Ascending aorta (tissue), 2 donors: ENCODE measurements at regions not wholly inside any gene's neighbourhood (a gene's known extent, or its start where the extent isn't known, plus 50 kb on each side); places are given as distances from the start of the nearest gene placed in this dataset.

Experiments
- DNase-seq, 2 donors: peaks; one replicate each; pipeline ENCODE4 v3.0.0-alpha.2; 2019; ENCODE audit warnings: low spot score in 2 of 2
- H3K27ac ChIP-seq, 2 donors: fragments of 200-600 bp; sonication (generic); one replicate each; pipeline ENCODE4 v1.5.1; 2016 to 2017; ENCODE audit warnings: mild to moderate bottlenecking in 1 of 2
- H3K27me3 ChIP-seq: fragments of 200-600 bp; sonication (generic); one replicate; pipeline ENCODE4 v1.5.1; 2017
- H3K36me3 ChIP-seq, 2 donors: fragments of 200-600 bp; sonication (generic); one replicate each; pipeline ENCODE4 v1.5.1; 2016
- H3K4me1 ChIP-seq, 2 donors: fragments of 200-600 bp; sonication (generic); one replicate each; pipeline ENCODE4 v1.5.1; 2016 to 2017; ENCODE audit warnings: mild to moderate bottlenecking in 1 of 2
- H3K4me3 ChIP-seq, 2 donors: fragments of 200-600 bp; sonication (generic); one replicate each; pipeline ENCODE4 v1.5.1; 2016 to 2017; ENCODE audit warnings: mild to moderate bottlenecking in 1 of 2
- H3K9me3 ChIP-seq, 2 donors: fragments of 200-600 bp; sonication (generic); one replicate each; pipeline ENCODE4 v1.5.1; 2016
- CTCF ChIP-seq, 3 experiments: fragments of 200-600 bp in 2 of 3; fragments of 450-650 bp in 1 of 3; sonication (generic) in 2 of 3; IDR thresholded peaks; one replicate each; pipeline ENCODE4 v1.5.1; 2016 to 2019; ENCODE audit warnings: antibody characterized with exemption in 3 of 3, mild to moderate bottlenecking in 1 of 3, moderate library complexity in 1 of 3
- intact Hi-C: fragments of 100-400 bp; cut with DNase I; formaldehyde crosslinking; loops from one replicate; pipeline ENCODE4 v1.15.1; 2023

- no peaks in the 10 kb centered on the region for H3K9me3 ChIP-seq
- intact Hi-C loops, result no loop called here
- H3K27ac ChIP-seq, result no peak overlapping the region
- no peak for TF ChIP-seq CTCF (IDR thresholded peaks at IDR 0.05)
- no peak overlapping the region for H3K4me3 ChIP-seq
- H3K4me1 ChIP-seq, result no peaks in the 10 kb centered on the region
- no peaks in the 10 kb centered on the region for H3K27me3 ChIP-seq
- no peak for DNase-seq
- H3K36me3 ChIP-seq, result no peaks in the 10 kb centered on the region
Measured at GRCh38 chr5:93153461-93153860, 427.6 kb downstream of the NR2F1-AS1 start.

GRCh38 chr5:93151896-93152295 is 429.1 kb downstream of the NR2F1-AS1 start:
- Histone ChIP-seq H3K27me3 (no peaks in the 10 kb centered on the region), H3K4me3 (no peak overlapping the region), H3K27ac (no peak overlapping the region), H3K36me3 (no peaks in the 10 kb centered on the region), H3K4me1 (no peaks in the 10 kb centered on the region), H3K9me3 (no peaks in the 10 kb centered on the region)
- DNase-seq, result no peak
- TF ChIP-seq CTCF (IDR thresholded peaks at IDR 0.05), result no peak
- intact Hi-C loops, result no loop called here

GRCh38 chr5:93151121-93151520 is 429.9 kb downstream of the NR2F1-AS1 start:
- no peak for DNase-seq
- TF ChIP-seq CTCF (IDR thresholded peaks at IDR 0.05), result no peak
- no peak overlapping the region for H3K27ac ChIP-seq
- H3K27me3 ChIP-seq, result no peaks in the 10 kb centered on the region
- H3K4me3 ChIP-seq, result no peak overlapping the region
- intact Hi-C loops, result no loop called here
- H3K36me3 ChIP-seq, result no peaks in the 10 kb centered on the region
- H3K9me3 ChIP-seq, result no peaks in the 10 kb centered on the region
- H3K4me1 ChIP-seq, result no peaks in the 10 kb centered on the region

- intact Hi-C loops, result no loop called here
- Histone ChIP-seq H3K27me3 (no peaks in the 10 kb centered on the region), H3K27ac (no peak overlapping the region), H3K4me1 (no peaks in the 10 kb centered on the region), H3K9me3 (no peaks in the 10 kb centered on the region), H3K4me3 (no peak overlapping the region), H3K36me3 (no peaks in the 10 kb centered on the region)
- no peak for TF ChIP-seq CTCF (IDR thresholded peaks at IDR 0.05)
- DNase-seq, result no peak
Measured at GRCh38 chr5:93150311-93151012, 430.6 kb downstream of the NR2F1-AS1 start.

- no peak overlapping the region for H3K4me3 ChIP-seq
- no peak overlapping the region for H3K27ac ChIP-seq
- no peaks in the 10 kb centered on the region for H3K27me3 ChIP-seq
- no peak for TF ChIP-seq CTCF (IDR thresholded peaks at IDR 0.05)
- no peaks in the 10 kb centered on the region for H3K4me1 ChIP-seq
- no peak for DNase-seq
- no peaks in the 10 kb centered on the region for H3K36me3 ChIP-seq
- intact Hi-C loops, result no loop called here
- H3K9me3 ChIP-seq, result no peaks in the 10 kb centered on the region
Measured at GRCh38 chr5:93145767-93146166, 435.3 kb downstream of the NR2F1-AS1 start.

- H3K9me3 ChIP-seq, result no peaks in the 10 kb centered on the region
- TF ChIP-seq CTCF (IDR thresholded peaks at IDR 0.05), result no peak
- intact Hi-C loops, result no loop called here
- no peak for DNase-seq
- no peak overlapping the region for H3K27ac ChIP-seq
- H3K27me3 ChIP-seq, result no peaks in the 10 kb centered on the region
- H3K4me1 ChIP-seq, result no peaks in the 10 kb centered on the region
- no peak overlapping the region for H3K4me3 ChIP-seq
- no peaks in the 10 kb centered on the region for H3K36me3 ChIP-seq
Measured at GRCh38 chr5:93145019-93145418, 436.0 kb downstream of the NR2F1-AS1 start.
